Mucosa of descending colon (tissue), 3 donors: ENCODE measurements at regions not wholly inside any gene's neighbourhood (a gene's known extent, or its start where the extent isn't known, plus 50 kb on each side); places are given as distances from the start of the nearest gene placed in this dataset.

Experiments used
- ATAC-seq: fragments of 200-7000 bp; cut with Tn5 transposase; one replicate; pipeline ENCODE4 v1.9.1; 2020; ENCODE audit warnings: mild to moderate bottlenecking, moderate library complexity
- DNase-seq, 3 donors: peaks; one replicate each; pipeline ENCODE4 v3.0.0-alpha.2; 2020
- H3K36me3 ChIP-seq: fragments of 200-600 bp; one replicate; pipeline ENCODE4 v1.8.0; 2021; ENCODE audit warnings: low read depth, mild to moderate bottlenecking
- H3K4me1 ChIP-seq: fragments of 200-600 bp; one replicate; pipeline ENCODE4 v1.8.0; 2021; ENCODE audit warnings: low read depth, mild to moderate bottlenecking
- H3K4me3 ChIP-seq: fragments of 200-600 bp; one replicate; pipeline ENCODE4 v1.8.0; 2021; ENCODE audit warnings: mild to moderate bottlenecking
- H3K9me3 ChIP-seq: fragments of 200-600 bp; one replicate; pipeline ENCODE4 v1.8.0; 2021; ENCODE audit warnings: mild to moderate bottlenecking
- CTCF ChIP-seq: fragments of 200-600 bp; IDR thresholded peaks from one replicate; pipeline ENCODE4 v1.8.0; 2022; ENCODE audit warnings: antibody characterized with exemption, mild to moderate bottlenecking
- intact Hi-C, 2 donors: fragments of 100-400 bp; cut with DNase I in 1 of 2; cut with micrococcal nuclease in 1 of 2; formaldehyde crosslinking; loops; one replicate each; pipeline versions ENCODE4 v1.11.0 to v1.11.1; 2022; cut with DNase I, micrococcal nuclease
- donor health status: DM: no; HTN: no; CAD: no; lungs with moderate emphysema.
- donor health status: DM: no; HTN: no; CAD: no.
- donor health status: DM: no; HTN: yes; CAD: no.

- intact Hi-C loops = no loop called here
- no peak for TF ChIP-seq CTCF
- Histone ChIP-seq H3K9me3 (peaks cover 7% of the 10 kb centered on the region), H3K4me3 (no peak overlapping the region), H3K4me1 (no peaks in the 10 kb centered on the region), H3K36me3 (no peaks in the 10 kb centered on the region)
- DNase-seq (no peak), ATAC-seq (no peak)
Observed at GRCh38 chr4:35643661-35644060, 600.7 kb downstream of the ARAP2 start.

- peaks cover 14% of the 10 kb centered on the region for H3K9me3 ChIP-seq
- no peak overlapping the region for H3K4me3 ChIP-seq
- H3K4me1 ChIP-seq = no peaks in the 10 kb centered on the region
- H3K36me3 ChIP-seq = no peaks in the 10 kb centered on the region
- no peak for TF ChIP-seq CTCF
- ATAC-seq = no peak
- DNase-seq = no peak
- intact Hi-C loops = no loop called here
Observed at GRCh38 chr4:35644591-35644990, 599.7 kb downstream of the ARAP2 start.

- intact Hi-C loops = no loop called here
- Histone ChIP-seq H3K4me3 (no peak overlapping the region), H3K9me3 (peaks cover 15% of the 10 kb centered on the region), H3K36me3 (no peaks in the 10 kb centered on the region), H3K4me1 (no peaks in the 10 kb centered on the region)
- TF ChIP-seq CTCF = no peak
- ATAC-seq = no peak
- DNase-seq = no peak
Observed at GRCh38 chr4:35649011-35649410, 595.3 kb downstream of the ARAP2 start.

- Histone ChIP-seq H3K36me3 (no peaks in the 10 kb centered on the region), H3K4me3 (no peak overlapping the region), H3K9me3 (peaks cover 15% of the 10 kb centered on the region), H3K4me1 (no peaks in the 10 kb centered on the region)
- TF ChIP-seq CTCF = no peak
- DNase-seq (no peak), ATAC-seq (no peak)
- intact Hi-C loops = no loop called here
Observed at GRCh38 chr4:35649778-35650177, 594.5 kb downstream of the ARAP2 start.

- Histone ChIP-seq H3K4me3 (no peak overlapping the region), H3K4me1 (no peaks in the 10 kb centered on the region), H3K36me3 (no peaks in the 10 kb centered on the region), H3K9me3 (peaks cover 13% of the 10 kb centered on the region)
- intact Hi-C loops = no loop called here
- TF ChIP-seq CTCF = no peak
- ATAC-seq = no peak
- no peak for DNase-seq
Observed at GRCh38 chr4:35652197-35652596, 592.1 kb downstream of the ARAP2 start.

GRCh38 chr4:35653451-35653850 is 590.9 kb downstream of the ARAP2 start:
- TF ChIP-seq CTCF = no peak
- intact Hi-C loops = no loop called here
- H3K36me3 ChIP-seq = no peaks in the 10 kb centered on the region
- H3K9me3 ChIP-seq = peaks cover 13% of the 10 kb centered on the region
- ATAC-seq (no peak), DNase-seq (no peak)
- no peaks in the 10 kb centered on the region for H3K4me1 ChIP-seq
- H3K4me3 ChIP-seq = no peak overlapping the region
